NCI-H2227 (cell line): ENCODE measurements at regions not wholly inside any gene's neighbourhood (a gene's known extent, or its start where the extent isn't known, plus 50 kb on each side); places are given as distances from the start of the nearest gene placed in this dataset.
A peak's percentile ranks its signal among the peaks of the same experiment; 100 is the strongest.

Experiments used
- DNase-seq: peaks from one replicate; lab custom pipeline; 2025; ENCODE audit not compliant: unreplicated experiment; lab: John Stamatoyannopoulos, UW

DNA sequence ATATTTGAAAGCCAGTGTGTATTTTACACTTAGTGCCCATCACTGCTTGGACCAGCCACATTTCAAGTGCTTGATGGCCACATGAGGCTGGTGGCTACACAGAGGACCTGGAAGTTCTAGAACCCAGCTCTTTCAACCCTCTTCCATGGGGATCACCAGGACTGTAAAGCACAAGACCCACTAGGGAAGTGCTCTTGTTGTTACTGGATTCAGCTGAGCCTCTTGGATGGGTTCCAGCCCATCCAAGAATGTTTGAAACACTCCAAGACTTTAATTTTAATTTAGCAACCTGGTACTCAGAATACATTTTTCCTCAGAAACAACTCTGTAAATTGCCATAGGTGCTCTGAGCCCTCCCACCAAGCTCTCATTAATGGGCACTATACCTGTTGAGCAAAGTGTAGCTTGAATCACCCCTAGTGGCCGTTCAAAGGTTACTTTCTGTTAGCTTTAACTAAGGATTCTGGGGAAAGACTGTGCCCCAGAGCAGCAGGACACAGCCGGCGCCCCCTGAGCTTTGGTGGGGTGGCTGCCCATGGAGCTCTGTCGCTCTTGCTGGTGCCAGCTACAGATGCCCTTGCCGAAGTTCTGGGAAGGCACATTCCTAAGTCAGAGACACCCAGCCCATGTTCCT is 212.4 kb downstream of the HSD17B3 start:
- DNase-seq, result no peak

- no peak for DNase-seq
Observed at GRCh38 chr9:96088510-96088909, 213.0 kb downstream of the ERCC6L2 start.

GRCh38 chr9:96087669-96088299 is 212.3 kb downstream of the ERCC6L2 start:
- DNase-seq, result peak; percentile 89

DNA sequence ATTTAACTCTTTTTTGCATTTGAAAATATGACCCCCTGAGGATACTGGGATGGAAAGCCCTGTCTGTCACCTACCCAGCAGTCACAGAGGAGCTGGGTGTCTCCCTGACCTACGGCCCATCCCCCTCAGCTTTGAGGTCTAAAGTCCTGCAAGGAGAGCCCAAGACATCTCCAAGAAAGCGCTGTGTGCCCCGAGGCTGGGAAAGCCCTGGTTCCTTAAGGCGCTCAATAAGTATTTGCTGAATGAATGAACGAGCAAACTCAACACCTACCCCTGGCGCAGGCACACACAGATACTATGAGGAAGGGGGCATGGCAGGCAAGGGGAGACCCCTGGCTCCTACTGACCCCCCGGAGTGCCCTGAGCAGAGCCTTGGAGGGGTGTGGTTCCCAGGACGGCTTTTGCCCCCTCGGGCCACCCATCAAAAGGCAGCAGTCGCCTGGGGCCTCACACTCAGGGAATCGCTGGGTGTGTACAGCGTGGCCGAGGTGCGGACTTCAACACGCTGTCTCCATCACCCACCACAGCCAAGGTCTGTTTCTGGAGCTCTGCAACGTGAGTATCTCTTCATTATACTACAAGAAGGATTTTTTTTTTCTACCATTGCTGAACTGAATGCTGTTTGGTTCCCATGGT is 211.6 kb downstream of the ERCC6L2 start:
- no peak for DNase-seq

GRCh38 chr9:96085491-96086143 is 210.1 kb downstream of the ERCC6L2 start:
- no peak for DNase-seq

GRCh38 chr9:96084331-96084734 is 208.8 kb downstream of the ERCC6L2 start:
- no peak for DNase-seq

DNA sequence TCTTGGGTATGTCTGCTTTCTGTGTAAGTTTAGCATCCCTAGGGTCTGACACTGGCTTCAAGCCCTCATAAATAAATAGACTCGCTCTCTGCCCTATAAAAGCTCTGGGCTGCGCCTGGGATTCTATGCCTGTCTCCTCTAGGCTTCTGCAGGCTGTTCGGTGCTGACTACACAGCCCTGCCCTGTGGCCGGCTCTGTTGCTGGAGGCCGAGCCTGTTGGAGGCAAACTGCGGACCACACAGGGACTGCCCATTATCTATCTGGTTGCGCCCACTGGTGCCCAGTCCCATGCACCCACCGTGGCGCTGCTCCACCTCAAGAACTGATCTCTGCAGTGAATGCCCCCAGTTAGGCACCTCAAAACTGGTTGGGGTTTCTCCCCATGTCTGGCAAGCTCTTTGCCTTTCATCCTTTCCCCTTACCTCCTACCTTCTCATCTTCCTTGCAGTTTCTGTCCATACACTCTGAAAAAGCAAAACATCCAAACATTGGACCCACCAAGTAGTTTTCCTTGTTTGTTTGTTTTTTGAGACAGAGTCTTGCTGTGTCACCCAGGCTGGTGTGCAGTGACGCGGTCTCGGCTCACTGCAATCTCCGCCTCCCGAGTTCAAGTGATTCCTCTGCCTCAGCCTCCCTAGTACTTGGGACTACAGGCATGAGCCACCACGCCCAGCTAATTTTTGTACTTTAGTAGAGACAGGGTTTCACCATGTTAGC is 207.2 kb downstream of the ERCC6L2 start:
- DNase-seq, result no peak

DNA sequence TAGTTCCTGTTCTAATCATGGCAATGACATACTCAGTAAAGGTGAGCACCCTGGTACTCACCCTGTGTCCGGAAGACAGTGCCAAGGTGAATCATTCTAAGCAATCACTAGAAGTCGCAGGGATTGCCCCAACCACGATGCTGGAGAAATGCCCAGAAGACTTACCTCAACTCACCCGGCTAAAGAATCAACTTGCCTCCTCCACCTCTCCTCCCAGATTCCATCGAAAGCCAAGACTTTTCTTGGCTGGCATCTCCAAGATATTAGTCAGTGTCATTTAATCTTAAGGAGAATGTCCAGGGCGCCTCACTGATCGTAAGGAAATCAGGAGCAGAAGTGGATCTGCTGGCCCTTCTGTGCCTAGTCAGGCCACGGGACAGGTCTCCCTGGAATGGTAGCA is 204.9 kb downstream of the ERCC6L2 start:
- DNase-seq, result no peak

DNA sequence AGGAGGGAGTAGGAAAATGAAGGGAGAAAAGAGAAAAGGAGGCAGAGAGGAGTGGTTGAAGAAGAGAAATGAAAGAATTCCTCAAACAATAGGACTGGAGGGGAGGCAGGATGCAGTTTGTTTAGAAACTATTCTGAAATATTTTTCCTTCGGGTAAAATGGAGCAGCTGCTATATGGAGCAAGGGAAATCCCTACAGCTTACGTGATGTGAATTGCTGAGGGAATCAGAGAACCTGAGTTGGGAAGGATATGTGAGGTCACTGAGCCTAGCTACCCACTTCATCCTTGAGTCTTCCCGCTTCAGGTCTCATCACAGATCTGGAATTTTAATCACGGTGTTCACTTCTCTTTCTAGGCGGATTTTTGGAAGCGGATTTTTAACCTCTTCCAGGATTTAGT is 204.3 kb downstream of the ERCC6L2 start:
- DNase-seq, result no peak

DNA sequence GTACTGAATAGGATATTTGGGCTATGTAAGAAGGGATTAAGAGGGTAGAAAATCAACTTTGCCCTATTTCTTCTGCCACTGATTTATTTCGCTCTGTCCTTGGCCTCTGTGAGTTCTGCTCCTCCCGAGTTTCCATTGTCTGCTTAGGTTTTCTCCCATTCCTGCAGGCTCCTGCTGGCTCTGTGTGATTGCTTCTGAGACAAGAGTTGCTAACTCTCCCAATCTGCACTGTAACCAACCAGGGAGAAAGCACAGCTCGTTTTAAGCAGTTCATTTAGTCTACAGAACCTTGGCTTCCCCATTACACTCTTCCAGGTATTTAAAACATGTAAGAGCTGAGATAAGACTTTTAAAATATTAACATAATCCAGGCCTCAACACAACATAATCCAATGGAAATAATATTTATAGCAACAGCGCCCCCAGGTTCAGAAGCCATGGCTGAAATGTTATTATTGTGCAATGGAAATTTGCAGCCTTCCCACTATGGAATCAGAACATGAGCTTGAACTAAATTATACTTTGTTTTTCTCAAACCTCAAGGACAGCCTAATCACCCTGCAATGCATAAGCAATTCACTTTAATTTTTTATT is 203.5 kb downstream of the ERCC6L2 start:
- DNase-seq, result no peak

DNA sequence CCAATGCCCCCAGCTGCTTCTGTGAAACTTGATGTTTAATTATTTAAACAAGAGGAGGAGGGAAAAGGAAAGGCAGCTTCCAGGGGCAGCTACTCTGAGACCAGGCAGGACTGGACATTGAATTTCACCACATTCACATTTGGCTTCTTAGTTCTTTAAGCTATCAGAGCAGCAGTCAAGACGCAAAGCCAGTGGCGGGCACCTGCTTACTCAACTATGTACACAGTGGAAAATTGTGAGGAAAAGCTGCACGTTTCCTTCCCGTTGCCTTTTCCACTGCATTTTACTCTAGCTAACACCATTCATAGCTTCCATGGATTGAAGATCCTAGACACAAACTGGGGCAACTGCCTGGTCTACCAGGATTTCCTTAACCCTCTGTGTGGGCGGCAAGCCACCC is 200.3 kb downstream of the ERCC6L2 start:
- no peak for DNase-seq

- no peak for DNase-seq
Observed at GRCh38 chr9:96075111-96075510, 199.6 kb downstream of the ERCC6L2 start.

DNA sequence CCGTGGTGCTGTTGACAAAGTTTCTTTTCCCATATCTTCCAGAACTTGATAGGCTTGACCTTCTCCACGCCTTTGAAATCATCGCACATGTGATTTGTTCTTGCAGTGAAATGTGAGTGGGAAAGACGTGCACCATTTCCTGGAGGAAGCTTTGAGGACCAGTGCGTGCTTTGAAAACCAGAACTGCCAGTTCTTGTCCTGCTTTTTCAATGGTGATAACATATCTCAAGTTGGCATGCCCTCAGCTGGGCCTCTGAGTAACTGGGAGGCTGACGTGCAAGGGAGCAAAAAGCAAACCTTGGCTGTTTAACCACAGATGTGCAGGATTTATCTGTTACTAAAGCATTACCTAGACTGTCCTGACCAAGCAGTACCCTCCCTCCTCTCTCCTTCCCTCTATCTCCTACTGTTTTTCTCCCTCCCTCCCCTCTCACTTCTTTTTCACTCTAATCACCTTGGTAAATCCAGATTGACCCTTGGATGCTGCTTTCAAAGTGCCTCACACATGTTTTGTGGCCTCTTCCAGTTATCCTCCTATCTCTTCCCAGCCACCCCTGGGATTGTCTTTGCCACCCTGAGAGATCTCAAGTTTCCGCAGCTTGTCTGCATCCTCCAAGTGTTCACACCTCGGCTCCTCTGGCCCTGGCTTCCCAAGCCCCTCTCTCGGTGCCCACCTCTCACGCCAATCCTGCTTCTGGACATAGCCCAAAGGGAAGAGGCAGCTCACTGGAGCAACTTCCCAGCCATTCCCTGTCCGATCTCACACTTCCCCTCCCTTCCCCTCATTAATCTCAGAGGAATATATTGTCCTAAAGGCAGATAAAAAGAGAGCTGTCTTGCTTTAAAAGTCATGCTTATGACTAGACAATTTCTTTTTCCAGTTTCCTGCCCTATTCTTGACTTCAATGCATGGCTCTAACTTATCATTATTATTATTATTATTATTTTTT is 198.3 kb downstream of the ERCC6L2 start:
- DNase-seq, result no peak

DNA sequence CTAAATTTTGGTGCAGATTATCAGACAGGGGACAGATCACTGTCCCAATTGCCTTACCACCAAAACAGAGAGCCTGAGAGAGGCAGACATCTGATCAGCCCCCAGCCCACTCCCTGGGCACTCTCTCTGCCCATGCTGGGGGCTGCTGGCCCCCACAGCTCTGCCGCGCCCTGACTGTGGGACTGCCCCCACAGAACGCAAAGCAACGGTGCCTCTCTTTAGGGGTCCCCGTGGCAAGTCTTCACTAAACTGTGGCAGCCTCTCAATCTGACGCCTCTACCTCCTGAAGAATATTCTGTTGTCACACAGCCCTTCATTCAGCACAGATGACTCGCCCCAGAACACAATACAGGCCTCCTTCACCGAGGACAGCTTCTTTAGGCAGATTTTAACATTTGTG is 197.4 kb downstream of the ERCC6L2 start:
- DNase-seq, result no peak

DNA sequence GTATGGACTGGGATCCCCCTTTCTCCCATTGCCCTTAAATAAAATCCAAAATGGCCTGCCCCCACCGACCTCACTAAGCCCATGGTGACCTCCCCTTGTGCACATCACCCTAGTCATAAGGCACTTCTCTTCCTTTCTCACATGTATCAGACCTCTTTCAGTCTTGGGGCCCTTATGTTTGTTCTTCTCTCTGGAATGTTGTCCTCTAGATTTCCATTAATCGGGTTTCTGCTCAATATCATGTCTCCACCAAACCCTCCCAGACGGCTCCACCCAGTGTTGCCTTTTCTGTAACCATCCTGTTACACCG is 196.3 kb downstream of the ERCC6L2 start:
- DNase-seq, result no peak

DNA sequence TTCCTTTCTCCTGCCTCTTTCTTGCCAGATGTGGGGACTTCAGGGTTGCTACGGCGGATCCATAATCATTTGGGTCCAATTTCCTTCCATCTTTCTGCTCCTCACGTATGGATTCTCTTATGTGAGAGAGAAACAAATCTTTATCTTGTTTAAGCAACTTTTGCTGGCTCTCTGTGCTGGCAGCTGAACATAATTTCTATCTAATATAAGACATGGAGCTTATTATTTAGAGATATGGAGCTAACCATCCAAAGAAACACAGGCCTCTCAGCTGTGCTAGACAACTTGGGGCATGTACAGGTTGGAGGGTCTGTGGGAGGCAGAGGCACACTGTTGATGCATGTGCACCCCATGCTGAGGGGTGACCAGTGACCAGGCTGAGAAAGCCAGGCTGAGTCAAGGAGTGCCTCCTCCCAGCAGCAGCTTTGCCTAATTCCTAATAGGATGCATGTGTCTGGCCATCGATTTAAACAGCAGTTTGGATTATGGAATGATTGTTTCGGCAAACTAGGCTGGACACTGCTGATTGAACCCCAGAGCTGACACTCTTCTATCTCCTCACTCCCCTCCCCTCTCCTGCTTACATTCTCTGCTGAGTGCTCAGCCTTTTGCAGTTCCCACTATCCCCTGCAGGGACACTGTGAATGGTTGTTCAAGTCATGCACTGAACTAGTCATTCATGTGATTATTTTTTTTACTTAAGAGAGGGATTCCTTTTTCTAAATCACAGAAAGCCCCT is 195.8 kb downstream of the ERCC6L2 start:
- DNase-seq, result peak; percentile 2

GRCh38 chr9:96069629-96070220 is 194.2 kb downstream of the ERCC6L2 start:
- DNase-seq, result no peak

- DNase-seq, result no peak
Observed at GRCh38 chr9:96068511-96068910, 193.0 kb downstream of the ERCC6L2 start.

- DNase-seq, result no peak
Observed at GRCh38 chr9:96067600-96067999, 192.1 kb downstream of the ERCC6L2 start.
